ENCODE measurements at regions not wholly inside any gene's neighbourhood (a gene's known extent, or its start where the extent isn't known, plus 50 kb on each side); places are given as distances from the start of the nearest gene placed in this dataset.

GRCh38 chr7:25789701-25790640 lies 362.0 kb upstream of the NFE2L3 start:
- DNase-seq, result no peak

GRCh38 chr7:25790963-25791362 lies 361.0 kb upstream of the NFE2L3 start:
- DNase-seq, result no peak

GRCh38 chr7:25792586-25792985 lies 359.4 kb upstream of the NFE2L3 start:
- DNase-seq, result no peak

- DNase-seq, result no peak
These were observed 356.2 kb upstream of the NFE2L3 start for GRCh38 chr7:25795824-25796235.

GRCh38 chr7:25798344-25798743 lies 353.7 kb upstream of the NFE2L3 start:
- DNase-seq, result no peak

GRCh38 chr7:25801214-25801613 lies 350.8 kb upstream of the NFE2L3 start:
- no peak for DNase-seq

GRCh38 chr7:25802057-25802456 lies 349.9 kb upstream of the NFE2L3 start:
- no peak for DNase-seq

GRCh38 chr7:25802473-25802872 lies 349.5 kb upstream of the NFE2L3 start:
- no peak for DNase-seq

GRCh38 chr7:25803117-25803887 lies 348.7 kb upstream of the NFE2L3 start:
- DNase-seq, result no peak

- no peak for DNase-seq
These were observed 347.8 kb upstream of the NFE2L3 start for GRCh38 chr7:25804154-25804553.

- DNase-seq, result no peak
These were observed 346.8 kb upstream of the NFE2L3 start for GRCh38 chr7:25805027-25805687.

GRCh38 chr7:25807086-25807611 lies 344.8 kb upstream of the NFE2L3 start:
- no peak for DNase-seq

GRCh38 chr7:25809441-25809840 lies 342.6 kb upstream of the NFE2L3 start:
- no peak for DNase-seq

- DNase-seq, result no peak
These were observed 339.7 kb upstream of the NFE2L3 start for GRCh38 chr7:25812086-25812850.

GRCh38 chr7:25813381-25813780 lies 338.6 kb upstream of the NFE2L3 start:
- no peak for DNase-seq

- DNase-seq, result no peak
These were observed 336.3 kb upstream of the NFE2L3 start for GRCh38 chr7:25815711-25816110.

GRCh38 chr7:25820432-25821040 lies 331.5 kb upstream of the NFE2L3 start:
- DNase-seq, result no peak

GRCh38 chr7:25821225-25821624 lies 330.8 kb upstream of the NFE2L3 start:
- DNase-seq, result no peak

GRCh38 chr7:25822823-25823222 lies 329.2 kb upstream of the NFE2L3 start:
- no peak for DNase-seq

- no peak for DNase-seq
These were observed 328.4 kb upstream of the NFE2L3 start for GRCh38 chr7:25823571-25823970.

GRCh38 chr7:25828468-25828867 lies 323.5 kb upstream of the NFE2L3 start:
- no peak for DNase-seq

GRCh38 chr7:25829663-25830062 lies 322.3 kb upstream of the NFE2L3 start:
- DNase-seq, result no peak

Data from activated gamma-delta T cell (primary cell).